Limb (tissue), 2 donors: ENCODE measurements at regions not wholly inside any gene's neighbourhood (a gene's known extent, or its start where the extent isn't known, plus 50 kb on each side); places are given as distances from the start of the nearest gene placed in this dataset.

Source experiments
- DNase-seq, 2 donors: peaks; one replicate each; pipeline ENCODE4 v3.0.0-alpha.2; 2016; ENCODE audit errors: extremely low spot score in 2 of 2

GRCh38 chr11:105553025-105553424 lies 56.8 kb upstream of the GRIA4 start:
- DNase-seq: no peak

GRCh38 chr11:105548359-105548758 lies 61.5 kb upstream of the GRIA4 start:
- no peak for DNase-seq

- no peak for DNase-seq
Observed at GRCh38 chr11:105538588-105538987, 71.3 kb upstream of the GRIA4 start.

GRCh38 chr11:105537531-105537930 lies 72.3 kb upstream of the GRIA4 start:
- DNase-seq: no peak

- no peak for DNase-seq
Observed at GRCh38 chr11:105524286-105524685, 85.6 kb upstream of the GRIA4 start.

GRCh38 chr11:105520706-105521345 lies 89.0 kb upstream of the GRIA4 start:
- DNase-seq: no peak

- no peak for DNase-seq
Observed at GRCh38 chr11:105507496-105508254, 102.2 kb upstream of the GRIA4 start.

- no peak for DNase-seq
Observed at GRCh38 chr11:105492010-105492409, 117.9 kb upstream of the GRIA4 start.

- no peak for DNase-seq
Observed at GRCh38 chr11:105491394-105491793, 118.5 kb upstream of the GRIA4 start.

- DNase-seq: no peak
Observed at GRCh38 chr11:105490333-105490732, 119.5 kb upstream of the GRIA4 start.

GRCh38 chr11:105489446-105489845 lies 120.4 kb upstream of the GRIA4 start:
- peak; percentile 32 to 49 for DNase-seq

- DNase-seq: no peak
Observed at GRCh38 chr11:105486929-105487328, 122.9 kb upstream of the GRIA4 start.

GRCh38 chr11:105469931-105470330 lies 139.9 kb upstream of the GRIA4 start:
- DNase-seq: no peak

GRCh38 chr11:105468154-105468553 lies 141.7 kb upstream of the GRIA4 start:
- DNase-seq: no peak

- no peak for DNase-seq
Observed at GRCh38 chr11:105466582-105467228, 143.2 kb upstream of the GRIA4 start.

GRCh38 chr11:105458071-105458470 lies 151.8 kb upstream of the GRIA4 start:
- no peak for DNase-seq

GRCh38 chr11:105456950-105457349 lies 152.9 kb upstream of the GRIA4 start:
- no peak for DNase-seq

GRCh38 chr11:105449100-105449734 lies 160.7 kb upstream of the GRIA4 start:
- no peak for DNase-seq

- no peak for DNase-seq
Observed at GRCh38 chr11:105448703-105449079, 161.2 kb upstream of the GRIA4 start.

- DNase-seq: no peak
Observed at GRCh38 chr11:105447936-105448702, 161.8 kb upstream of the GRIA4 start.

GRCh38 chr11:105443623-105444022 lies 166.2 kb upstream of the GRIA4 start:
- no peak for DNase-seq
